Neural cell (in vitro differentiated cells): ENCODE measurements at regions not wholly inside any gene's neighbourhood (a gene's known extent, or its start where the extent isn't known, plus 50 kb on each side); places are given as distances from the start of the nearest gene placed in this dataset.

ENCODE experiments used
- H2AFZ ChIP-seq: fragments of 200-600, 300-800 bp; sonication (generic), shearing (Covaris generic); 2 replicates; pipeline ENCODE4 v1.6.0; 2014; ENCODE audit warnings: low read depth, mild to moderate bottlenecking, antibody characterized with exemption, low read length, moderate library complexity
- H3F3A ChIP-seq: fragments of 200-600 bp; shearing (Covaris generic); 2 replicates; pipeline ENCODE4 v1.6.1; 2016; ENCODE audit warnings: mild to moderate bottlenecking, moderate library complexity, mixed read lengths, antibody characterized with exemption, low read length; ENCODE audit not compliant: insufficient read depth, poor library complexity, severe bottlenecking
- H3K27ac ChIP-seq: fragments of 200-600, 300-800 bp; sonication (generic), shearing (Covaris generic); 2 replicates; pipeline ENCODE4 v1.5.1; 2014; ENCODE audit warnings: mild to moderate bottlenecking, low read length, moderate library complexity
- H3K27me3 ChIP-seq: fragments of 300-800, 200-600 bp; sonication (generic), shearing (Covaris generic); 2 replicates; pipeline ENCODE4 v1.6.0; 2014; ENCODE audit warnings: mild to moderate bottlenecking, low read depth, low read length, moderate library complexity; ENCODE audit not compliant: insufficient read depth
- H3K36me3 ChIP-seq: fragments of 300-800, 200-600 bp; sonication (generic), shearing (Covaris generic); 2 replicates; pipeline ENCODE4 v1.5.1; 2014; ENCODE audit warnings: mild to moderate bottlenecking, antibody characterized with exemption, low read length, moderate library complexity; ENCODE audit not compliant: insufficient read depth
- H3K4me2 ChIP-seq: fragments of 300-800, 200-600 bp; sonication (generic), shearing (Covaris generic); 2 replicates; pipeline ENCODE4 v1.6.0; 2014; ENCODE audit warnings: mild to moderate bottlenecking, low read length
- H3K4me3 ChIP-seq: fragments of 300-800, 200-600 bp; sonication (generic), shearing (Covaris generic); 2 replicates; pipeline ENCODE4 v1.5.1; 2014; ENCODE audit warnings: mild to moderate bottlenecking, low read length, moderate library complexity
- H3K79me2 ChIP-seq: fragments of 200-600 bp; shearing (Covaris generic); replicated peaks from 2 replicates; pipeline ENCODE4 v1.6.0; 2014; ENCODE audit warnings: mild to moderate bottlenecking, low read length, moderate library complexity; ENCODE audit not compliant: insufficient read depth
- H3K9ac ChIP-seq: fragments of 300-800, 200-600 bp; sonication (generic), shearing (Covaris generic); 2 replicates; pipeline ENCODE4 v1.6.1; 2016; ENCODE audit warnings: mild to moderate bottlenecking, low read length, mixed read lengths
- H3K9me2 ChIP-seq: fragments of 200-600 bp; shearing (Covaris generic); 2 replicates; pipeline ENCODE4 v1.6.1; 2016; ENCODE audit warnings: mild to moderate bottlenecking, low read length, mixed read lengths; ENCODE audit not compliant: insufficient read depth
- H3K9me3 ChIP-seq: fragments of 200-600, 300-800 bp; sonication (generic), shearing (Covaris generic); 2 replicates; pipeline ENCODE4 v1.6.1; 2016; ENCODE audit warnings: mild to moderate bottlenecking, mixed run types, low read length, moderate library complexity, mixed read lengths
- H4K20me1 ChIP-seq: fragments of 200-600 bp; shearing (Covaris generic); 2 replicates; pipeline ENCODE4 v1.6.1; 2016; ENCODE audit warnings: mild to moderate bottlenecking, mixed run types; ENCODE audit not compliant: insufficient read depth
- CTCF ChIP-seq: fragments of 450-650 bp; IDR thresholded peaks from 2 replicates; pipeline ENCODE4 v1.5.1; 2014; ENCODE audit warnings: antibody characterized with exemption, mild to moderate bottlenecking, moderate library complexity; ENCODE audit not compliant: poor library complexity, severe bottlenecking
- EP300 ChIP-seq: fragments of 450-650 bp; conservative IDR thresholded peaks from 2 replicates; pipeline ENCODE4 v1.6.1; 2014; ENCODE audit warnings: antibody characterized with exemption, mild to moderate bottlenecking, moderate library complexity; ENCODE audit not compliant: poor library complexity, severe bottlenecking
- EZH2 ChIP-seq: fragments of 200-600, 300-800 bp; shearing (Covaris generic), sonication (generic); IDR thresholded peaks from 2 replicates; pipeline ENCODE4 v1.6.1; 2014; ENCODE audit warnings: antibody characterized with exemption, low read length, borderline replicate concordance, mild to moderate bottlenecking; ENCODE audit not compliant: insufficient read depth, poor library complexity, severe bottlenecking
- MXI1 ChIP-seq: fragments of 450-650 bp; conservative IDR thresholded peaks from 2 replicates; pipeline ENCODE4 v1.6.1; 2014; ENCODE audit warnings: antibody characterized with exemption, mild to moderate bottlenecking; ENCODE audit not compliant: poor library complexity, severe bottlenecking
- POLR2AphosphoS5 ChIP-seq: IDR thresholded peaks from 2 replicates; pipeline ENCODE4 v1.6.1; 2012
- RAD21 ChIP-seq: fragments of 450-650 bp; conservative IDR thresholded peaks from 2 replicates; pipeline ENCODE4 v1.6.1; 2014; ENCODE audit warnings: antibody characterized with exemption, mild to moderate bottlenecking, moderate library complexity
- REST ChIP-seq: IDR thresholded peaks from 2 replicates; pipeline ENCODE4 v1.6.1; 2012; ENCODE audit warnings: borderline replicate concordance
- SMC3 ChIP-seq: fragments of 450-650 bp; conservative IDR thresholded peaks from 2 replicates; pipeline ENCODE4 v1.6.1; 2014; ENCODE audit warnings: antibody characterized with exemption, mild to moderate bottlenecking, moderate library complexity; ENCODE audit not compliant: poor library complexity
- TAF1 ChIP-seq: IDR thresholded peaks from 2 replicates; pipeline ENCODE4 v1.6.1; 2012; ENCODE audit warnings: low read depth

- no peak overlapping the region for H3K4me2 ChIP-seq
- TF ChIP-seq MXI1, result no peak
- no peak for TF ChIP-seq SMC3
- no peak for TF ChIP-seq REST
- TF ChIP-seq POLR2AphosphoS5, result no peak
- TF ChIP-seq EP300, result no peak
- TF ChIP-seq TAF1, result no peak
- TF ChIP-seq EZH2, result no peak
- no peak for TF ChIP-seq RAD21
- no peak for TF ChIP-seq CTCF
- no peaks in the 10 kb centered on the region for H3K9me3 ChIP-seq
- no peaks in the 10 kb centered on the region for H3F3A ChIP-seq
- no peak overlapping the region for H3K4me3 ChIP-seq
- no peaks in the 10 kb centered on the region for H3K79me2 ChIP-seq
- H3K36me3 ChIP-seq, result no peaks in the 10 kb centered on the region
- no peak overlapping the region for H2AFZ ChIP-seq
- no peaks in the 10 kb centered on the region for H3K9me2 ChIP-seq
- H3K27ac ChIP-seq, result no peak overlapping the region
- no peaks in the 10 kb centered on the region for H3K27me3 ChIP-seq
- no peaks in the 10 kb centered on the region for H4K20me1 ChIP-seq
- no peak overlapping the region for H3K9ac ChIP-seq
These were observed 331.6 kb upstream of the NT5E start for GRCh38 chr6:85118233-85118632.

- H2AFZ ChIP-seq, result no peak overlapping the region
- peaks cover 6% of the 10 kb centered on the region for H3F3A ChIP-seq
- no peak overlapping the region for H3K4me3 ChIP-seq
- no peaks in the 10 kb centered on the region for H4K20me1 ChIP-seq
- no peak overlapping the region for H3K27ac ChIP-seq
- no peak overlapping the region for H3K9ac ChIP-seq
- no peak overlapping the region for H3K4me2 ChIP-seq
- TF ChIP-seq REST (no peak), SMC3 (no peak), MXI1 (no peak), RAD21 (no peak), EP300 (no peak), EZH2 (no peak)
- H3K36me3 ChIP-seq, result no peaks in the 10 kb centered on the region
- H3K9me3 ChIP-seq, result no peaks in the 10 kb centered on the region
- no peaks in the 10 kb centered on the region for H3K79me2 ChIP-seq
- no peaks in the 10 kb centered on the region for H3K27me3 ChIP-seq
- H3K9me2 ChIP-seq, result no peaks in the 10 kb centered on the region
These were observed 333.4 kb upstream of the NT5E start for GRCh38 chr6:85116475-85116874.
